DND-41 (cell line): ENCODE measurements at regions not wholly inside any gene's neighbourhood (a gene's known extent, or its start where the extent isn't known, plus 50 kb on each side); places are given as distances from the start of the nearest gene placed in this dataset.

Experiments used
- CTCF ChIP-seq: IDR thresholded peaks from 2 replicates; pipeline ENCODE4 v1.5.1; 2012; ENCODE audit warnings: borderline replicate concordance, low read length, moderate library complexity, mild to moderate bottlenecking; ENCODE audit not compliant: poor library complexity, severe bottlenecking; ENCODE audit errors: extremely low read depth
- EZH2 ChIP-seq: IDR thresholded peaks from 3 replicates; pipeline ENCODE4 v1.6.1; 2012; ENCODE audit warnings: borderline replicate concordance, low read depth, mild to moderate bottlenecking, moderate library complexity, low read length, inconsistent platforms; ENCODE audit not compliant: severe bottlenecking

DNA sequence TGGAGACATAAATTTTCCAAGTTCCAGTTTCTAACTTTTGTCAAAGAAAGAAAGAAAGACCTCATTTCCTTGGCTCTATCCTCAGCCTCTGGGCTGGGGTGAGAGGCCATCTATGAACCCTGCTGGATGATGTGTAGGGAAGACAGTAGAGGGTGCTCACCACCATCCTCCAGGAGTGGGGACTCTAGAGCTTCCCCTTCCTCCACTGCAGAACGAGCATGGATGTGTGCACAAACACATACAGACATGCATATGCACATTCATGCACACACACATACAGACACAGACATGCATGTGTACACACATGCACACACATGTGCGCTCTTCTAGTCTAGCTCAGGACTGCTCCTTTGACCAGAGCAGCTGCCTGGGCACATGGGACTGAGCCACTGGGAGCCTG lies 565.8 kb downstream of the BUD13 start:
- no peak for TF ChIP-seq CTCF
- TF ChIP-seq EZH2, result no peak
